Peyer's patch (tissue), 4 donors: ENCODE measurements at regions not wholly inside any gene's neighbourhood (a gene's known extent, or its start where the extent isn't known, plus 50 kb on each side); places are given as distances from the start of the nearest gene placed in this dataset.

ENCODE experiments used
- DNase-seq, 3 donors: peaks; one replicate each; pipeline ENCODE4 v3.0.0-alpha.2; 2017 to 2019
- H3K27ac ChIP-seq, 4 donors: fragments of 200-600 bp; sonication (generic); one replicate each; pipeline ENCODE4 v1.5.1; 2016 to 2019
- H3K27me3 ChIP-seq, 2 donors: fragments of 200-600 bp; sonication (generic); one replicate each; pipeline ENCODE4 v1.5.1; 2019
- H3K36me3 ChIP-seq, 3 donors: fragments of 200-600 bp; sonication (generic); one replicate each; pipeline ENCODE4 v1.5.1; 2016 to 2019
- H3K4me1 ChIP-seq, 4 donors: fragments of 200-600 bp; sonication (generic); one replicate each; pipeline ENCODE4 v1.5.1; 2016 to 2019
- H3K4me3 ChIP-seq, 4 donors: fragments of 200-600 bp; sonication (generic); 1 replicate in 3 of 4; 2 replicates in 1 of 4; pipeline ENCODE4 v1.5.1; 2016 to 2019; ENCODE audit warnings: mild to moderate bottlenecking in 1 of 4
- H3K9me3 ChIP-seq, 4 donors: fragments of 200-600 bp; sonication (generic); one replicate each; pipeline ENCODE4 v1.5.1; 2016 to 2019; ENCODE audit warnings: mild to moderate bottlenecking in 1 of 4
- CTCF ChIP-seq, 6 experiments: fragments of 450-650 bp in 4 of 6; fragments of 200-600 bp in 2 of 6; sonication (generic) in 1 of 6; IDR thresholded peaks; one replicate each; pipeline ENCODE4 v1.5.1; 2017 to 2019; ENCODE audit warnings: antibody characterized with exemption in 6 of 6, mild to moderate bottlenecking in 3 of 6, moderate library complexity in 1 of 6
- POLR2A ChIP-seq, 2 donors: fragments of 450-650 bp; IDR thresholded peaks; one replicate each; pipeline ENCODE4 v1.5.1; 2017; ENCODE audit warnings: antibody characterized with exemption in 2 of 2, mild to moderate bottlenecking in 2 of 2, moderate library complexity in 2 of 2

GRCh38 chr6:115847671-115848070 lies 213.0 kb downstream of the FRK start:
- no peak overlapping the region for H3K27ac ChIP-seq
- H3K4me3 ChIP-seq, result no peak overlapping the region
- no peak for DNase-seq
- H3K27me3 ChIP-seq, result no peaks in the 10 kb centered on the region
- H3K9me3 ChIP-seq, result no peaks in the 10 kb centered on the region
- H3K36me3 ChIP-seq, result no peaks in the 10 kb centered on the region
- TF ChIP-seq CTCF (IDR thresholded peaks at IDR 0.05) (no peak), POLR2A (IDR thresholded peaks at IDR 0.05) (no peak)
- H3K4me1 ChIP-seq, result no peaks in the 10 kb centered on the region

- TF ChIP-seq POLR2A (IDR thresholded peaks at IDR 0.05) (no peak), CTCF (IDR thresholded peaks at IDR 0.05) (no peak)
- H3K9me3 ChIP-seq, result no peaks in the 10 kb centered on the region
- no peaks in the 10 kb centered on the region for H3K4me1 ChIP-seq
- H3K36me3 ChIP-seq, result no peaks in the 10 kb centered on the region
- H3K4me3 ChIP-seq, result no peak overlapping the region
- H3K27me3 ChIP-seq, result no peaks in the 10 kb centered on the region
- DNase-seq, result no peak
- H3K27ac ChIP-seq, result no peak overlapping the region
Observed at GRCh38 chr6:115843945-115844344, 216.7 kb downstream of the FRK start.

GRCh38 chr6:115842338-115842737 lies 218.4 kb downstream of the FRK start:
- H3K27ac ChIP-seq, result no peak overlapping the region
- no peaks in the 10 kb centered on the region for H3K9me3 ChIP-seq
- no peak overlapping the region for H3K4me3 ChIP-seq
- TF ChIP-seq CTCF (IDR thresholded peaks at IDR 0.05), result no peak
- TF ChIP-seq POLR2A (IDR thresholded peaks at IDR 0.05), result no peak
- no peaks in the 10 kb centered on the region for H3K36me3 ChIP-seq
- H3K27me3 ChIP-seq, result no peaks in the 10 kb centered on the region
- no peaks in the 10 kb centered on the region for H3K4me1 ChIP-seq
- no peak for DNase-seq

GRCh38 chr6:115839583-115840181 lies 221.0 kb downstream of the FRK start:
- Histone ChIP-seq H3K4me1 (no peaks in the 10 kb centered on the region), H3K4me3 (no peak overlapping the region), H3K9me3 (no peaks in the 10 kb centered on the region), H3K27ac (no peak overlapping the region), H3K36me3 (no peaks in the 10 kb centered on the region), H3K27me3 (no peaks in the 10 kb centered on the region)
- TF ChIP-seq CTCF (IDR thresholded peaks at IDR 0.05) (no peak), POLR2A (IDR thresholded peaks at IDR 0.05) (no peak)
- no peak for DNase-seq

- TF ChIP-seq CTCF (IDR thresholded peaks at IDR 0.05) (peak in 3 of 6 experiments; percentile 20 to 37 (median 29)), POLR2A (IDR thresholded peaks at IDR 0.05) (no peak)
- Histone ChIP-seq H3K4me1 (no peaks in the 10 kb centered on the region), H3K9me3 (no peaks in the 10 kb centered on the region), H3K4me3 (no peak overlapping the region), H3K27me3 (no peaks in the 10 kb centered on the region), H3K27ac (no peak overlapping the region), H3K36me3 (no peaks in the 10 kb centered on the region)
- peak in 1 of 3 donors; percentile 47 for DNase-seq
Observed at GRCh38 chr6:115838763-115839401, 221.8 kb downstream of the FRK start.
